ENCODE measurements at regions not wholly inside any gene's neighbourhood (a gene's known extent, or its start where the extent isn't known, plus 50 kb on each side); places are given as distances from the start of the nearest gene placed in this dataset.
A peak's percentile ranks its signal among the peaks of the same experiment; 100 is the strongest.
"Not testable (repeated sequence)": the region's sequence is repeated elsewhere in the genome, so short reads cannot be mapped to it uniquely, and the experiment has no call there.

DNA sequence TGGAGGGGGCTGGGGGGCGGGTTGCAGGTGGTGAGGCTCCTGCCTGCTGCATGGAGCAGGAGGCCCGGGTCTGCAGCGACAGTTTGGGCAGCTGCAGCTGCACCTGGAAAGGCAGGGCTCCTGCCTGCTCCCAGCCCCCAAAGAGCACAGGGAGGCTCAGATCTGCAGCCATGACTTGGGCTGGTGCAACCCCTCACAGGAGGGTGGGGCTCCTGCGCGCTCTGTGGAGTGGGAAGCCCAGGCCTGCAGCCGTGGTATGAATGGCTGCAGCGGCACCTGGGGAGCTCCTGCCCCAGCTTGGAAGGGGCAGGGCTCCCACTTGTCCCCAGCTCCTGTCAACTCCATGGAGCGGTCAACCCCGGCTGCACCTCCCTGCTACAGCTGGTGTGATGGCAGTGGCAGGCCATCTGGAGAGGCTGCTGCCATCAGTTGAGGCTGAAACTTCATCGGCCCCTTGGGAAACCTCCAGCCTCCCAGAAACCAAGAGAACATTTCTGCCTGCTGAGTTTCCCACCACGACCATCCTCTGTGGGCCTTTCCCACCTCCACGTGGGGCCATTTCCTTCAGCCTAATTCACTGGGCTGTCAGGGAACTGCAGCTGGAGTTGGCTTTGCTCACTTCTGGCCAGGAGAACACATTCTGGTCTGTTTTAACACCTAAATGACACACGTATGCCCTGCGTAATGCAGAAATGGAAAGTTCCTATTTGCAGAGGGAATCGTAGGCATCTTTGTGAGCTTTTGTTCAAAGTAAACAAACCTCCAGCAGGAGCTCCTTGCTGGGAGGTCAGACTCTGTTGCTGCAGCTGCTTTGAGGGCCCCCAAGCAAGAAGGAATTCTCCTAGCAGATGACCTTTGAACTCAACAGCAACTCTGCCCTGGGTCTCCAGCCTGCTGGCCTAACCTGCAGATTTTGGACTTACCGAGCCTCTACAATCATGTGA lies 429.0 kb downstream of the PREX1 start:
- no peak for DNase-seq

DNA sequence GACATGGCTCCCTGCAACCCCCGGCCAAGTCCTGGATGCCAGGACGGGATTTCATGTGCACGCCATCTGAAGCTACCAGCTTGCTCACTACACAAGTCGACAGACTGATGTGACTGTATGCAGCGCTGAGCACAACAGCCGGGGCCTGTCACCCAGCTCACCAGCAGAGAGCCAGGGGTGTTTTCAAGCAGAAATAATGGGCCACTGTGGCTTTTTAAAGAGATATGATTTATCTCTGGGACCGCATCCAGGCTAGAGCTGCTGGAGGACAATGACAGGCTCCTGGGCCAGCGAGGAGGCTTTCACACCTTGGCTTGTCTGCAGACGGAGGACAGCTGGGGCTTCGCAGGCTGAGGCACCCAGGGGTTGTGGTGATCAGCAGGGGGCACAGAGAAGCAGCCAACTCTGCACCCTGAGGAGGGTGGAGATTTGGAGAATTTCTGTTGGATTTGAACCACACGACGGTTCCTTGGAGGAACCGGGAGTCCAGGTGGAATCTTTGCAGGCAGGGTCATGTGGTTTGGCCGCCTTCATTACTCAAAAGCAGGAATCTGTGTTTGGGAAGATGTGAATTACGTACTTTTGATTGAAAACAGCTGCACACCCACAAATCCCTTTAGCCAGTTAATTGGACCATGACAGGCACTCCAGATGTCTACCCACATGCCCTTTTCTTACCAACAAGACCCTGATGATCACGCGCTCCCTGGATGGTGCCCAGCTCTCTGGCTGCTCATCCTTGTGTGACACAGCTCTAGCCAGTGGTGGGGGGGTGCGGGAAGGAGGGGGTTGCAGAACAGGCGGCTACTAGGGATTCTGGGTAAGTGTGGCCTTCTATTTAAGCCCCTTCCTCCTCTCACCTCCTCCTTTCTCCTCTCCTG lies 430.6 kb downstream of the PREX1 start:
- DNase-seq, result not testable (repeated sequence)

DNA sequence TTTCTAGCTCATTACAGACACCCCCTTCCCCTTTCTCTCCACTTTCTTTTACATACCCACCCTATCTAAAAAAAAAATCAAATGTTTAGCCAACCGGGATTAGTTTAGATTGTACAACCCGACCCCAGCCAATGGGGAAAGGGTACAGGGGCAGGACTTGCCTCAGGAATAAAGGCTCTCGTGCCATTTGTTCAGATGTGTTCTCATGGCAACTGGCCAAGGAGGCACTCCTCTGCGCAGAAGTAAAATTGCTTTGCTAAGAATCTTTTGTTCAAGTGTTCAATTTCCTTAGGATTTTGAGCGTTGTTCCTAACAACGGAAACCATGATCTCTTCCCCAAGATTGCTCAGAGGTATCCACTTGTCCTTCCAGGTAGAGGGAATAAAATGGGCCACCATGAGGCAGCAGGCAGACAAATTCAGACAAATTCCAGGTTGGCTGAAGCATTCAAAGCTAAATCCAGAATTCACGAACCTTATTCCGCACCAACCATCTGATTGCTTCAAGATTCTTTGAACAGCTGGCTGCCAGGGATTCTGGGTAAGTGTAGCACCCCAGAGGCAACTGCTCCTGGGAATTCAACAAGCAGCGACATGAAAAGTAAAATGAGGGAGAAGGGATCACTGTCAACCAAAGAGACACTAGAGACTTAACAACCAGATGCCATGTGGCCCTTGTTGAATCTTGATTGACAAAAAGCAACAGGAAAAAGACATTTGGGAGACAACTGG lies 431.8 kb downstream of the PREX1 start:
- DNase-seq, result no peak

DNA sequence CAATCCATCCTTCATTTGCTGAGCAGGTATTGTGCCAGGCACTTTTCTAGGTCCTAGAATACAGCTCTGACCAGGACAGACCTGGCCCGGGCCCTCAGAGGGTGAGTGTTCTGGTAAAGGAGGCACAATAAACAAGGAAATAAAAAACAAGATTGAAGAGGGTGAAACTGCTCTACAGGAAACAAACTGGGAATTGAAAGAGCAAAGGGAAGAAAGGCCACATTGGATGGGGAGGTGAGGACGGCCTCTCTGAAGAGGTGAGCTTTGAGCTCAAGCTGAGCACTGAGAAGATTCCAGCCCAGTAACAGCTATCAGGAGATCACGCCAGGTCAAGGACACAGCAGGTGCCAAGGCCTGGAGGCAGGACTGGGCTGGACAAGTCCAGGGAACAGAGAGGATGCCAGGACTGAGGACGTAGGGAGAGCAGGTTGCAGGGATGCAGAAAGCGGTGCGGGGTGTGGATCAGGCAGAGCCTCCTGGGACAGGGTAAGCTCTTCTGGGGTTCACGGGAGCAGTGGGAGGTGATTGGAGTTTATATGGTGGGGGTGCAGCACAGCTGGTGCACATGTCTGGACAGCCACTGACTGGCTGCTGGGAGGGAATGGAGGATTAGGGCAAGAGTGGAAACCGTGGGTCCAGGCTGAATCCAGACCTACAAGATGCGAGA lies 433.3 kb downstream of the PREX1 start:
- no peak for DNase-seq

DNA sequence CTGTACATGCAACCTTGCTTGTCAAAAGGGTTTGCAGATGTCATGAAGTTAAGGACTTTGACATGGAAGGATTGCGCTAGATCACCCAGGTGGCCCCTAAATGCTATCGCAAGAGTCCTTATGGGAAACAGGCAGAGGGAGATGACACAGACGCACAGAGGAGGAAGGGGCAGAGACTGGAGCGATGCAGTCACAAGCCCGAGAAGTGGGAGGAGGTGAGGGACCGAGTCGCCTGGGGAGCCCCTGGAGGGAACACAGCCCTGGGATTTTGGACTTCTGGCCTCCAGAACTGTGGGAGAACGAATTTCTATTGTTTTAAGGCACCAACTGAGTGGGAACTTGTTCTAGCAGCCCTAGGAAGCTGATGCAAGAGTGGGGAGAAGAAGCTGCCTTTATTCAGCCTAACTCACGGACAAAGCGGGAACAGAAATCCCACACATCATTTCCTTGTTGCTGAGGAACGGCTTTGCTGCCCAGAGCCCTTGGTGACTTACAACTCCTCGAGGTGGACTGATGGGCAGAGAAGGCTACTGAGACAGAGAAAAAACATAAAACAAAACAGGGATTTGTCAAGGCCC lies 434.0 kb downstream of the PREX1 start:
- no peak for DNase-seq

DNA sequence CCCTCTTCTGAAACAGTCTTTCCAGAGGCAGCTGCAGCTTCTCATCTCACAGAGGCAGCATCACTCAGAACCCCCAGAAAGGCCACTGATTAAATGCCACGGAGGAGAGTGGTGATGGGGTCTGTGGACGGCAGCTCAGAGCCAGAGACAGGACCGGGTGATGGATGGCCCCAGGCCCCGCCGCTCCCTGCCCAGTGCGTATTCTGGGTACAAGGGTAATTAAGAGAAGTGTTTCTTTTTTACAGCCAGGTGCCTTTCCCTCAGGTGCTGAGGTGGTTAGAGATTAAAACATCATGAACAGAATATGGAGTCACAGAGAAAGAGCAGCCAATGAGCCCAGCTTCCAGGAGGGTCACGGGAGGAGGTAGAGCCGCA lies 434.5 kb downstream of the PREX1 start:
- no peak for DNase-seq

DNA sequence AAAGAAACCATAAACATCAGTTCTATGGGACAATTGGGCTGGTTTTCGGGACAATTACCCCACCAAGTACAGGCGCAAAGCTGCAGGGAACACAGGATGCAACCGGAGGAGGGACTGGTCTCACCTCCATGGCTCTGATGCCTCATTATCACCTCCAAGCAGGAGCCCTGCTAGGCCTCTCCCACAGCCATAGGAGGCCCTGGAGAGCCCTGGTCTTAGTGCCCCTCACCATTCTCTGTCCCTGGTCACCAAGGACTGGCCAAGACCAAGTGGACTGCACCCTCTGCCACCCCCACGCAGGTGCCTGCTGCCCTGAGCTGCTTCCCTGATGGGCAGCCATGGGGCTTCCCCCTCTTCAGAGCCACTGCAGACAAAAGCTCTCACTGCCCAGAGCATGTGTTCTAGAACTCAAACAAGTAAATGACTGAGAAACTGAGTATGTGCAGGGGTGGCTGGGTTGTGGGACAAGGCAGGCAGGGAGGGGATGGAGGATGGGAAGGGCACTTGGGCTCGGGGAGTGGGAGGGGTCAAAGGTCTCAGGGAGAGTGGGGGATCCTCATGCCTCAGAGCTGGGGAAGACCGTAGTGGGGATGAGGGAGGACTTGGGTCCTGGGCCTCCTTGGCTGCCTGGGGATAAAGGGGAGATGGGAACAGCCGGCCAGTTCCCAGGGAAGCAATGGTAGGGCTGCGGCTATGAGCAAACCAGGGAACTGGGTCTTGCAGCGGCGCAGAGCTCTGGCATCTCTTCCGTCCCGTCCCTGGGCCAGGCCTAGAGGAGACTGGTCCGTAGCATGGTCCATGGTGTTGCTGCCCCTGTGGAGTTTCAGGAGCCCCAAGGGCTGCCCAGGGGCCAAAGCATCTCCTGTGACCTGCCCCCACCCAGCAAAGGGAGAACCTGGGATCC lies 435.1 kb downstream of the PREX1 start:
- DNase-seq, result no peak

DNA sequence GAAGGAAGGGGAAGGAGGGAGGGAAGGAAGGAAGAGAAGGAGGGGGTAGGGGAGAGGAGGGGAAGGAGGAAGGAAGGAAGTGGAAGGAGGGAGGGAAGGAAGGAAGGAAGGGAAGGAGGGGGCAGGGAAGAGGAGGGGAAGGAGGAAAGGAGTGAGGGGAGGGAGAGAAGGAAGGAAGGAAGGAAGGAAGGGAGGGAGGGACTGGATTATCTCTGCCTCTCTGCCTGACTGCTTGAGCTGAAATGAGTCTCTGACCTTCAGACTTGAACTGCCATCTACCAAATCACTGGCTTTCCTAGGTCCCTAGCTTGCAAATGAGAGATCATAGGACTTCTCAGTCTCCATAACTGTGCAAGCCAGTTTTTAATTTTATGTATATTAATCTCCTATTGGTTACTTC lies 436.8 kb downstream of the PREX1 start:
- DNase-seq, result no peak

DNA sequence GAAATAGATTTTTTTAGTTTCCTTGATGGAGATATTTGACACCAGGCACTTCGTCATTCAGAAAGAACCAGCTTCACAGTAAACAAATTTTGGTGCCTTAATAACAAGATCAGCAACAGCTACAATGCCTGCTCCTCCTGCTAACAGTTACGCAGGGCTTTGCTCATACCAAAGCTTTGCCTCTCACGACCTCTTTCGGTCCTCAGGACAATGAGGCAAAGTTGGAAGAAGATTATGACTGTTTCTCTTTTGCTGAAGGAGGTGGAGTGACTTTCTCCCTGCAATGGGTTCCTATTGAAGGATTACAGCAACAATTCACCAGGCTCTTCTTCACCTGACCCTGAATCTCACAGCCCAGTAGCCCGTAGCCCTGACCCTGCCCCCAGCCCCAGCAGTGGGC lies 440.1 kb downstream of the PREX1 start:
- no peak for DNase-seq

DNA sequence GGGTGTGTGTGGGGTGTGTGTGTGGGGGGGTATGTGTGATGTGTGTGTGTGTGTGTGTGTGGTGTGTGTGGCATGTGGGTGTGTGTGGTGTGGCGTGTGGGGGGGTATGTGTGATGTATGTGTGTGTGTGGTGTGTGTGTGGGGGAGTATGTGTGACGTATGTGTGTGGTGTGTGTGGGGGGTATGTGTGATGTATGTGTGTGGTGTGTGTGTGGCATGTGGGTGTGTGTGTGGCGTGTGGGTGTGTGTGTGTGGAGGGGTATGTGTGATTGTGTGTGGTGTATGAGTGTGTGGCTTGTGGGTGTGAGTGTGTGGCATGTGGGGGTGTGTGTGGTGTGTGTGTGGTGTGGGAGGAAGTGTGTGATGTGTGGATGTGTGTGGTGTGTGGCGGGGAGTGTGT lies 442.3 kb downstream of the PREX1 start:
- DNase-seq, result no peak

DNA sequence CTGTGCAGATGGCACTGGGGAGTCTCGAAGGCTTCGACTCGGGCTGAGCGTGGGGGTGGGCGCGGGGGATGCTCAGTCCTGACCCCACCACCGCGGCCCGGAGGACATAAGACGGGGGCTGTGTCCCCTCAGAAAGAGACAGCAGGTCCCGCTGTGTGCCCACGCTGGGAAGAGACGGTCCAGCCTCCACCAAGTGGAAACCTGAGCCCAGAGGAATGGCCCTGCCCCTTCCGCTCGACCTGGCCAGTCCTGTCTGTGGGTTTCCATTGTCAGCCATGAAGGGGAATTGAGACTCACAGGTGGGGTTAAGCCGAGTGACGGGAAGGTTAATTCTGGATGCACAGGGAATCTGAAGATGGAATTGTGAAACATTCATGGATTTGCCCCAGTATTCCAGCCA lies 442.7 kb downstream of the PREX1 start:
- no peak for DNase-seq

DNA sequence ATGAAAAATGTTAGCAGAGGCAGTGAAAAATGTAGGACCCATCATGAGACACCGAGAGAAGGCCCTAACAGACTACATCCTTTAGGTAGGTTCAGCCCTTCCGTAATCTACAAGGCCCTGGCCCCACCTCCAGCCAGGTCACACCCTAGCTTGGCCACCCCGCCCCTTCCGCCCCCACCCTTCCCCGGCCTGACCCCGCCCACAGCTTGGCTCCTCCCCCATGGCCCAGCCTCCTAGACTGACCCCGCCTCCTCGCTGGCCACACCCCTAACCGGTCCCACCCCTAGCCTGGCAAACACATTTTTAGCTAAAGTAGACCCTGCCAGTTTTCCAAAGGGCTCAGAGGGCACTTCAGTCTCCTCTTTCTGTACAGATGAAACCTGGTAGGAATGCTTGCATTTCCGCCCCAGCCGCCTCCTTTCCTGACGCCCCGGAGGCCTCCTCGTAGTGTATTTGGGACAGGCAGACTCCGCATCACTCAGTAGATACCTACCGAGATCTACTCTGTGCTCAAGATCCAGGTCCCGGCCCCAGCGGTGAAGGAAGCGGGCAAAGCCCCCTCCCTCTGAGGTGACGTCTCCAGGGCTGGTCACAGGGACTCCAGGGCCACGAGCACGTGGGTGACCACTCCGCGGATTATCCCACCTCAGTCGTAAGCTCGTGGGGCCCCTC lies 443.5 kb downstream of the PREX1 start:
- peak; percentile 7 for DNase-seq

DNA sequence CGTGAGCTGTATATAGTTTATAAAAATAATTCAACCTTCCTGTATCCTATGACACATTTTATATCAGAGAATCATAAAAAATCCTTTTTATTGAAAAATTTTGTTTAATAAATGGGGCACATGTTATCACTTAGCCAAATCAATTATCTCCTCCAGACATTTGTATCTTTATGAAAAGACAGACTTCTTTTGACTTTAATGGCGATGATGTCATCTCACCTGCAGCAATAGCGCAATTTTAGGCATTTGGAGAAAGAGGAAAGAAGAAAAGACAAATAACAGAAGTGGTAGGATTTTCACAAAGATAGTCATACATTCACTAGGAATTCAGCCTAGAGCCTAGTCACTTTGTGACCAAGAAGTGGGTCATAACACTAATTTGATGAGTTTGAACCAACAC lies 444.5 kb downstream of the PREX1 start:
- no peak for DNase-seq

DNA sequence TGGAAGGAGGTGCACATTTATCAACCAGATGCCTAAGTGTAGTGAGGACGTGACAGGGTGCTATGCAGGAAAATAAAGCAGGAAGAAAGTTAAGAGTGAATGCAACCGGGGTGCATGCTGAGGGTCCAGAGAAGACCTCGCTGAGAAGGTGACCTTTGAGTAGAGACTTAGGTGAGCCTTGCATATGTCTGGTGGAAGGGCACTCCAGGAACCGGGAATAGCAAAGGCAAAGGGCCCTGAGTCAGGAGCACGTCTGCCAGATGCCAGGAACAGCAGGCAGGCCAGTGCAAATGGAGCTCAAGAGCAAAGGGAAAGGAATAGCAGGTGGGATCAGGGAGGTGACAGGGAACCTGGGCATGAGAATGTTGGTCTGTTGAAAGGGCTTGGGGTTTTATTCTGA lies 445.5 kb downstream of the PREX1 start:
- DNase-seq, result no peak

DNA sequence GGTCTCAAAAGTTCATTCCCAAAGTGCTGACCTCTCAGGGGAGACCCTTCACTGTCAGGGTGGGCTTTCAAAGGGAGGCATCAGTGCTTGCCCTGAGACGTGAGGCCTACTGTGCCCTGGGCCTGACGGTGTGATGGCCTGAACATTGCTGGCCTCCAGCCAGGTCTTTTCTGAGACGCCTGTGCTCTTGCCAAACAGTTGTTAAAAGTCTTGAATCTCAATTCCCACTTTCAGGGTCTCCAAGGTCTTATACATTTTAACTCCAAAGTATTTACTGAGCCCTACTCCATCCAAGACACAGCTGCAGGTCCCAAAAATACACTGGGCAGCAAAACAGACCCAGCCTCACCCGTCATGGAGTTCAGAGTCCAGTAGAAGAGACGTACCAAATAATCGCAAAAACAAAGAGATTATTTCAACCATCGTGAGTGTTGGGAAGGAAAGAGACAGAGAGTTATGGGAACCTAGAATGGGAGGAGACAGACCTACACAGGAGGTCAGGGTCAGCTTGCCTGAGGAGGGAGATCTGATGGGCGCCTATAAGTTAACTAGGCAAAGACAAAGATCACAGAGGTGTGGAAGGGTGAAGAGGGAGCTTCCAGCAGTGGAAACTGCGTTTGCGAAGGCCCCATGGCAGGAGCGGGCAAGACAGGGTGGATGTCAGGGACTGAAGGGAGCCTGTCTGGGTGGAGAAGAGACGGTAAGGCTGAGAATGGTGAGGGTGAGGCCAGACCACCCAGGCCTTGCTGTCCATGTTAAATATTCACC lies 446.3 kb downstream of the PREX1 start:
- no peak for DNase-seq

DNA sequence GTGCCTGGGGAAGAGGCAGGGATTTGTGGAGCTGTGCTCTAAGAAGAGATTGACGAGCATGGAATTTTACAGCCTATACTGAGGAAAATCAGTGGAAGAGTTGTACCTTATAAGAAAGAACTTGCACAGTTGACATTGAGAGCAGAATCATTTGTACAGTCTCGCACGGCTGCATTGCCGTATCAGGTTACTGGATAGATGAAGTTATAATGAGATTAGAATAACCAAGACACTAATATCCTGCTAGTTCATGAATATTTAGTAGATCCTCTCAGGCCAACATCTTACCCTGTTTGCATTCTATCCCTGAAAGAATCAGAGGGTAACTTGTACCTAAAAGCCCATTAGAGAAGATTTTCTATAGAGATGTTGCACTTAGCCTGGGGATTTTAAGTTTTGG lies 447.1 kb downstream of the PREX1 start:
- DNase-seq, result no peak

DNA sequence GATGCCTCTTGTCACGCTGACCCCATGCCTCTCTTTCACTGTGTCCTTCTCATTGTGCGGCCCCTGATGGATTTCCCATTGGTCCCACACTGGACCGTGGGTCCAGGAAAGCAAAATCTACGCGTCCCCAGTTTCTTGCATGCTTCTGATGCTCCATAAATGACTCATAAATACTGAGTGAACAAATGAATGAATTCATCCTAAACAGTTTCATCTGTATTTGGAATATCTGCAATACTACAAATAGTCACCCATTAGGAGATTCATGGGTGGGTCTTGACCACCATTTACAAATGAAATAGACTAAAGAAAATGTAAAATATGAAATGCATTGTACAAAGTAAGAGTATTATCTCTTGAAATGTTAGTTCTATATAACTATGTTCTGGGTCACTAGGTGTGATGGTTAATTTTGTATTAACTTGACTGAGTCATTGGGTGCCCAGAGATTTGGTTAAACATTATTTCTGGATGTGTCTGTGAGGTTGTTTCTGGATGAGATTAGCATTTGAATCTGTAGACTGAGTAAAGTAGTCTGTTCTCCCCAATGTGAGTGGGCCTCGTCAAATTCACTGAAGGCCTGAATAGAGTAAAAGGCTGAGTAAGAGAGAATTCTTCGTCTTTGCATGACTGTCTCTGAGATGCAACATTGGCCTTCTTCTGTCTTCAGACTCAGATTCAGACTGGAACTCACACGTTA lies 448.7 kb downstream of the PREX1 start:
- DNase-seq, result no peak

DNA sequence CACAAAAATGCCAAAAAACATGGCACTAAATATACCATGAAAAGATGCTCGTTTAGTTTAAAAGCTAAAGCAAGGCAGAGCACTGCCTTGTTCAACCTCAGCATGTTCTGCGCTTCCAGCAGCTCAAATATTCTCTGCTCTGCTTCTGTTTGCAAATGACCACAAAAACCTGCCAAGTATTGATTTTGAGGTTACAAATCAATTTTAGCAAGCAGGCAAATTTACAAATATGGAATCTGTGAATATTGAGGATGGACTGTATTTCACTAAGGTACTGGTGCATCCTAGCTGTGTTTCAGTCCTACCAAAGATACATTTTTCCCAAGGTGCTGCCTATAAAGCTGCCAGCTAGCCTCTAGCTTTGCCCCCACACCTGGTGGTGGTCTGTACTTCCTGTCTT lies 449.9 kb downstream of the PREX1 start:
- no peak for DNase-seq

DNA sequence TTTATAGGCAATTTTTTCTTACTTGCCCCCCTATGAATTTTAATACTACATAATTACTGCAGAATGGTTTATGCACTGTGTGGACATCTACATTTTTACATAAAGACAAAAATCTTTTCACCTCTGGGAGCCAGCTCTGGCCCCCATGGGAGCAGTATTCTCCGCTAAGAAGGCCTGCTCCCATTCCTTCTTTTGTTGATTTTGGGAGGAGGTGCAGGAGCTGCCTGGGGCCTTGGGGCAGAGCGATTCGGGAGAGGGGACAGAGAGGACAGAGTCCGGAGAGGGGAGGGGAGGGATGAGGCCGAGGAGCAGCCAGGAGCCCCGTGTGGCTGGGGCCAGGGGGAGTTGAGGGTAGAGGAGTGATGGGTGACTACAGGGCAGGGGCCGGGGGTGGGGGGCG lies 452.0 kb downstream of the PREX1 start:
- no peak for DNase-seq
